ENCODE measurements at regions not wholly inside any gene's neighbourhood (a gene's known extent, or its start where the extent isn't known, plus 50 kb on each side); places are given as distances from the start of the nearest gene placed in this dataset.

DNA sequence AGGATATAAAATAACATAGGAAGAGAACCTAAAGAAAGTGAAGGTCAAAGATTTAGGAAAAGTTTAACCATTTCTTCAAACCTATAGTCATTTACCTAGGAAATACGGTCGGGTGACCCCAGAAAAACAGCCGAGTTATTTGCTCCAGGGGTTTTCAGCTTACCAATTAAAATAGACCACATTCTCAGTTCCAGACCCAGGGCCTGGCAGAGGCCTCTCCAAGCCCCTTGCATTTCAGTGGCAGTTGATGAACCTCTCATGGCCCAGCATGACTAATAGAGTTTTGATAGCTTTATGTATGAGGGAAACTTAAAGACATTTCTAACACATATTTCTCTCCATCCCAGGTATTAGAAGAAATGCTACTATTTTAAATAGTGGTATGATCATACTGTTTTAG lies 113.5 kb downstream of the OGFRL1 start:
- in situ Hi-C loops (cut with MboI; ENCODE audit: low pct_unique_long_range_greater_than_20kb in 2 of 9, low sequenced_read_pairs in 9 of 9, unreplicated experiment in 9 of 9): no loop called here
- Histone ChIP-seq H3K27ac (no peak overlapping the region), H3K4me1 (replicated peaks in 1 of 2) (no peaks in the 10 kb centered on the region), H3K4me3 (no peak overlapping the region)
- 51 to 97% (median 77%) methylated on average over 3 of the region's 3 CpGs; no CpG with 5 or more reads in 1 of the 10 experiments for WGBS, 10 experiments
- no peak for ATAC-seq (replicated peaks in 6 of 8)

DNA sequence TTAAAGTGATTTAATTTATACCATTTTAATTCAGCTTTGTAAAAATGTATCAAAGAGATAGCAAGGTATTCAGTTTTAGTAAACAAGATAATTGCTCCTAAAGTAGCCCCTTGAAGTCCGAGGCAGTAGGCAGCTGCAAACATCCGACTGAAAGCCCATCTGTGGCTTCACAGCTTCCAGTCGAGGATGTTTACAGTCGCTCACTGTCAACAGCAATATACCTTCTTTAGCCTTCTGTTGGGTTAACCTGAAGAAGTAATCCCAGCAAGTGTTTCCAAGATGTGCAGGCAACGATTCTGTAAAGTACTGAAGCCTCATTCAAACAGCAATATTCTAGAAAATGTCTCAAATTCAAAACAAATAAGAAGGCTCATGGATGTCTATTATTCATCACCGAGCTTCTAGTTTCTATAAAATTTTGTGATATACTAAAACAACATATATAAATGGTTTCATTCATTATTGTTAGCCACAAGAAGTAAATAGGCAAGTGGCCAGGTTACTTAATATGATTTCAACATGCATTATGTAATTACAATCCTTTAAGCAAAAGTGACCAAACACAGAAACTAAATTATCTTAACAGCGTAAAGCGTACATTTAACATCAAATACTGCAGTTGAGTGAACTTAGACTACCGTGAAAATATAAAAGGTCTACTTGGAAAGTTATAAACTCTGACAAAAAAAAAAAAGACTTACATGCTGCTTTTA lies 115.0 kb downstream of the OGFRL1 start:
- no peak overlapping the region for H3K27ac ChIP-seq
- H3K4me3 ChIP-seq: no peak overlapping the region

GRCh38 chr6:71404145-71404966 lies 115.7 kb downstream of the OGFRL1 start:
- in situ Hi-C loops (cut with MboI; ENCODE audit: low pct_unique_long_range_greater_than_20kb in 2 of 9, low sequenced_read_pairs in 9 of 9, unreplicated experiment in 9 of 9): no loop called here
- 77 to 100% (median 83%) methylated on average over 1 to 4 of the region's 4 CpGs for WGBS, 10 experiments
- no peak overlapping the region for H3K4me3 ChIP-seq

More for the DNA sequence above, 115.0 kb downstream of the OGFRL1 start:
- no peak for ATAC-seq (replicated peaks in 6 of 8)
- in situ Hi-C loops (cut with MboI; ENCODE audit: low pct_unique_long_range_greater_than_20kb in 2 of 9, low sequenced_read_pairs in 9 of 9, unreplicated experiment in 9 of 9): no loop called here
- no peaks in the 10 kb centered on the region for H3K4me1 ChIP-seq (replicated peaks in 1 of 2)
- 44 to 94% (median 79%) methylated on average over 3 to 9 of the region's 9 CpGs for WGBS, 10 experiments

DNA sequence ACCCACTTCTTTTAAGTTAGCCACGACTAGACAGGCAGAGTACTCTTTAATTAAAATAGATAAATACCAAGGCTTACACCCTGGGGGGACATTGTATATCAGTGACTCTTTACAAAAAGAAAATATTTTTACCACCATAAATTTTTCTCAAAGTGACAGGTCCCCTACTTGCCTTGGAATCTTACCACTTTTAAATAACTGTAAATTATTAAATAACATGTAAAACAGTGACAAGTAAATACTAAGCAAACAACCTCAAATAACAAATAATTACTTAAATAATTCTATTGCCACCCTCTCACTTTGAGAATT lies 116.3 kb downstream of the OGFRL1 start:
- ATAC-seq (replicated peaks in 6 of 8): no peak

More at GRCh38 chr6:71404145-71404966, 115.7 kb downstream of the OGFRL1 start:
- H3K4me1 ChIP-seq (replicated peaks in 1 of 2): no peaks in the 10 kb centered on the region
- no peak overlapping the region for H3K27ac ChIP-seq
- ATAC-seq (replicated peaks in 6 of 8): peak in 5 of 8 experiments; percentile 44 to 91 (median 52)

DNA sequence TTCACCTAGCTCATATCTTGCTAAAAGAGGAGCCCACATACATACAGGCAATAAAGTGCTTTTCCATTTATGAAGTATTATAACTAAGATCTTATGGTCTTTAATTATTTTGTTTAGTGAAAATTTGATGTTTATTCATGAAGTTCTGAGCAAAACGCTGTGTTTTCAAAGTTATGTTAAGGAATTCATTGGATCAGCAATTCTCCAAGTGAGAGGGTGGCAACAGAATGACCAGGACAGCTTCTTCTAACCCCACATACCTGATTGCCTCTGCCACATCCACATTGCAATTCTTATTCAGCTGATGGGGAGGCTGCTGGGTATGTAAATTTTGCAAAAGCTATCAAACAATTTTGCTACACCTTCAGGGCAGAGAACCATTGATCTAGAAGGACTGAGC lies 116.8 kb downstream of the OGFRL1 start:
- 17 to 80% (median 61%) methylated on average over 1 of the region's 1 CpG; no CpG with 5 or more reads in 4 of the 10 experiments for WGBS, 10 experiments
- H3K4me3 ChIP-seq: no peak overlapping the region
- ATAC-seq (replicated peaks in 6 of 8): no peak
- H3K27ac ChIP-seq: no peak overlapping the region
- no peaks in the 10 kb centered on the region for H3K4me1 ChIP-seq (replicated peaks in 1 of 2)
- in situ Hi-C loops (cut with MboI; ENCODE audit: low pct_unique_long_range_greater_than_20kb in 2 of 9, low sequenced_read_pairs in 9 of 9, unreplicated experiment in 9 of 9): no loop called here

More for the DNA sequence above, 116.3 kb downstream of the OGFRL1 start:
- 0 to 64% (median 10%) methylated on average over 1 of the region's 1 CpG; no CpG with 5 or more reads in 3 of the 10 experiments for WGBS, 10 experiments
- H3K27ac ChIP-seq: no peak overlapping the region
- H3K4me3 ChIP-seq: no peak overlapping the region
- no peaks in the 10 kb centered on the region for H3K4me1 ChIP-seq (replicated peaks in 1 of 2)
- in situ Hi-C loops (cut with MboI; ENCODE audit: low pct_unique_long_range_greater_than_20kb in 2 of 9, low sequenced_read_pairs in 9 of 9, unreplicated experiment in 9 of 9): no loop called here

GRCh38 chr6:71406865-71407860 lies 118.6 kb downstream of the OGFRL1 start:
- Histone ChIP-seq H3K4me3 (no peak overlapping the region), H3K4me1 (replicated peaks in 1 of 2) (no peaks in the 10 kb centered on the region), H3K27ac (no peak overlapping the region)
- 27 to 100% (median 88%) methylated on average over 2 to 5 of the region's 5 CpGs; no CpG with 5 or more reads in 1 of the 10 experiments for WGBS, 10 experiments
- in situ Hi-C loops (cut with MboI; ENCODE audit: low pct_unique_long_range_greater_than_20kb in 2 of 9, low sequenced_read_pairs in 9 of 9, unreplicated experiment in 9 of 9): no loop called here
- ATAC-seq (replicated peaks in 6 of 8): peak in 3 of 8 experiments; percentile 65 to 79 (median 74)

GRCh38 chr6:71408787-71409723 lies 120.4 kb downstream of the OGFRL1 start:
- no peak for ATAC-seq (replicated peaks in 6 of 8)
- in situ Hi-C loops (cut with MboI; ENCODE audit: low pct_unique_long_range_greater_than_20kb in 2 of 9, low sequenced_read_pairs in 9 of 9, unreplicated experiment in 9 of 9): no loop called here
- H3K4me3 ChIP-seq: no peak overlapping the region
- no peaks in the 10 kb centered on the region for H3K4me1 ChIP-seq (replicated peaks in 1 of 2)
- WGBS, 10 experiments: 83 to 100% (median 92%) methylated on average over 1 of the region's 1 CpG; no CpG with 5 or more reads in 4 of the 10 experiments
- no peak overlapping the region for H3K27ac ChIP-seq

DNA sequence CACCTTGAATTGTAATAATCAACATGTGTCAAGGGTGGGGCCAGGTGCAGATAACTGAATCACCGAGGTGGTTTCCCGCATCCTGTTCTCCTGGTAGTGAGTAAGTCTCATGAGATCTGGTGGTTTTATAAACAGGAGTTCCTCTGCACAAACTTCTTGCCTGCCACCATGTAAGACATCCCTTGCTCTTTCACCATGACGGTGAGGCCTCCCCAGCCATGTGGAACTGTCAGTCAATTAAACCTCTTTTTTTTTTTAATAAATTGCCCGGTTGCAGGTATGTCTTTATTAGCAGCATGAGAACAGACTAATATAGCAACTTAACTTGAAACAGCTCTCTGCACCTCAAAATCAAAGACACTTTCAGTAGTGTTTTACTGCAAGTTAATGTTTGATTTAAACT lies 121.6 kb downstream of the OGFRL1 start:
- 58 to 100% (median 89%) methylated on average over 1 to 4 of the region's 4 CpGs; no CpG with 5 or more reads in 1 of the 10 experiments for WGBS, 10 experiments
- in situ Hi-C loops (cut with MboI; ENCODE audit: low pct_unique_long_range_greater_than_20kb in 2 of 9, low sequenced_read_pairs in 9 of 9, unreplicated experiment in 9 of 9): no loop called here
- ATAC-seq (replicated peaks in 6 of 8): no peak

DNA sequence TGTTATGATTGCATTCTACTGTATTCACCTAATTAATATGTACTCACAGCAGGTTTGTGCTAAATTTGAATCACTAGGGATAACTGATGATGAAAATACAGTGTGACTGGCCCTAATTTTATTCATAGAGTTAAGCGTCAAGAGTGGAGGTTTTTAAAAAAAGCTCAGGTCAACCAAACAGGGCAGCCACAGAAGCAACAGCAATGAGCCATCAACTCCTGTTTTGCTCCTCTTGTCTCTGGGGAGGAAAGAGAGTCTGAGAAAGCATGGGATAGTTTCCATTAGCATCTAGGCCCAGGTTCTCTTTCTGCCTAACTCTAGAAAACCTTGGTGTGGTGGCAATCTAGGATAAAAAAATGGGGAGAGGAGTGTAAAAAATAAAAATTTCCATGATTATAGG lies 122.1 kb downstream of the OGFRL1 start:
- ATAC-seq (replicated peaks in 6 of 8): no peak

More for the DNA sequence above, 121.6 kb downstream of the OGFRL1 start:
- Histone ChIP-seq H3K27ac (no peak overlapping the region), H3K4me1 (replicated peaks in 1 of 2) (no peaks in the 10 kb centered on the region), H3K4me3 (no peak overlapping the region)

DNA sequence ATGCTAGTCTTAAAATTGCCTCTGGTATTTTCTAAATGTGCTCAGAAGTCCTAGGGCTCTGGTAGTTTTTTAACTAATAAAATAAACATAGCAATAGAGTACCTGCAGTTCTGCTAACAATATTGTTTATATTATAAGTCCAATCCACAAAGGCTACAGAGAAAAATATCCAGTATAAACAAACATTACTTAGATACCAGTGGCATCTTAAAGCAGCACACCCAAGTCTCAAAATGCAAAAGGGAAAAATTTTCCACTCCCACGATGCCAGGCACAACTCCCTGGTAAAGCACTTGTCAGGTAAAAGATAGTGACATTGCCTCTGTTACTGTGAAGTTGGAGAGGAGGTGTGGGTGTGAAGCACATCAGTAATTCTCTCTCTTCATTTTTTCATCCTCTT lies 123.3 kb downstream of the OGFRL1 start:
- in situ Hi-C loops (cut with MboI; ENCODE audit: low pct_unique_long_range_greater_than_20kb in 2 of 9, low sequenced_read_pairs in 9 of 9, unreplicated experiment in 9 of 9): no loop called here
- H3K27ac ChIP-seq: no peak overlapping the region
- 50 to 100% (median 87%) methylated on average over 1 of the region's 1 CpG; no CpG with 5 or more reads in 2 of the 10 experiments for WGBS, 10 experiments
- no peaks in the 10 kb centered on the region for H3K4me1 ChIP-seq (replicated peaks in 1 of 2)
- ATAC-seq (replicated peaks in 6 of 8): no peak
- no peak overlapping the region for H3K4me3 ChIP-seq

More for the DNA sequence above, 122.1 kb downstream of the OGFRL1 start:
- H3K4me3 ChIP-seq: no peak overlapping the region
- no peak overlapping the region for H3K27ac ChIP-seq
- 50 to 100% (median 81%) methylated on average over 1 of the region's 1 CpG; no CpG with 5 or more reads in 2 of the 10 experiments for WGBS, 10 experiments
- H3K4me1 ChIP-seq (replicated peaks in 1 of 2): no peaks in the 10 kb centered on the region
- in situ Hi-C loops (cut with MboI; ENCODE audit: low pct_unique_long_range_greater_than_20kb in 2 of 9, low sequenced_read_pairs in 9 of 9, unreplicated experiment in 9 of 9): no loop called here

- H3K4me1 ChIP-seq (replicated peaks in 1 of 2): no peaks in the 10 kb centered on the region
- no peak overlapping the region for H3K27ac ChIP-seq
- H3K4me3 ChIP-seq: no peak overlapping the region
- WGBS, 10 experiments: 89 to 100% (median 98%) methylated on average over 1 to 4 of the region's 4 CpGs; no CpG with 5 or more reads in 2 of the 10 experiments
- in situ Hi-C loops (cut with MboI; ENCODE audit: low pct_unique_long_range_greater_than_20kb in 2 of 9, low sequenced_read_pairs in 9 of 9, unreplicated experiment in 9 of 9): no loop called here
- ATAC-seq (replicated peaks in 6 of 8): no peak
These were observed 124.0 kb downstream of the OGFRL1 start for GRCh38 chr6:71412559-71413140.
